ENCODE measurements at regions not wholly inside any gene's neighbourhood (a gene's known extent, or its start where the extent isn't known, plus 50 kb on each side); places are given as distances from the start of the nearest gene placed in this dataset.

GRCh38 chr7:11252011-11252607 is 278.4 kb downstream of the PHF14 start:
- Histone ChIP-seq H4K91ac (ENCODE audit: insufficient read depth, low read depth, low read length) (no peak overlapping the region), H3K4me3 (ENCODE audit: insufficient read depth, low read depth, low read length) (no peak overlapping the region), H3K23ac (ENCODE audit: low read depth, low read length) (no peak overlapping the region), H3K9me1 (ENCODE audit: insufficient read depth, low read length) (no peaks in the 10 kb centered on the region), H2AK9ac (replicated peaks; ENCODE audit: low read depth, low read length, poor library complexity) (no peak overlapping the region), H2AFZ (replicated peaks; ENCODE audit: low read length, poor library complexity) (no peak overlapping the region), H3K4me1 (ENCODE audit: control insufficient read depth, insufficient read depth, low read length) (no peaks in the 10 kb centered on the region), H3K79me1 (ENCODE audit: low read depth in 1 of 2, low read length in 2 of 2) (no peaks in the 10 kb centered on the region), H3K27ac (ENCODE audit: insufficient read depth, low read length) (no peak overlapping the region), H3K4me2 (ENCODE audit: low read depth, low read length) (no peak overlapping the region), H3K27me3 (ENCODE audit: control insufficient read depth, insufficient read depth, low read length) (no peaks in the 10 kb centered on the region), H4K20me1 (ENCODE audit: insufficient read depth, low read length) (no peaks in the 10 kb centered on the region), H3K9me3 (ENCODE audit: control insufficient read depth, insufficient read depth, low read length) (no peaks in the 10 kb centered on the region), H3K56ac (ENCODE audit: extremely low read depth, insufficient read depth, low read length) (no peak overlapping the region), H3K36me3 (ENCODE audit: control insufficient read depth, insufficient read depth, low read length) (no peaks in the 10 kb centered on the region), H3K4ac (ENCODE audit: low read depth, low read length) (no peak overlapping the region), H3K9ac (ENCODE audit: low read depth, low read length) (no peak overlapping the region), H2BK20ac (ENCODE audit: low read depth, low read length) (no peak overlapping the region), H4K5ac (ENCODE audit: low read depth, low read length) (no peak overlapping the region), H2AK5ac (ENCODE audit: low read depth, low read length) (no peak overlapping the region), H2BK5ac (ENCODE audit: low read depth, low read length, poor library complexity, severe bottlenecking) (no peak overlapping the region), H2BK120ac (ENCODE audit: low read depth, low read length) (no peak overlapping the region), H3K18ac (ENCODE audit: low read depth, low read length) (no peak overlapping the region), H2BK15ac (ENCODE audit: low read depth, low read length) (no peak overlapping the region), H3K14ac (replicated peaks; ENCODE audit: low read depth, low read length) (no peak overlapping the region), H4K8ac (ENCODE audit: low read depth in 2 of 2, low read length in 2 of 2) (no peak overlapping the region)
- BruUV-seq (replicated peaks), result no TSS peak
- WGBS, 2 experiments (ENCODE audit: extremely low coverage in 2 of 2, insufficient read length in 1 of 2), result 67% methylated on average over 1 of the region's 4 CpGs; no CpG with 5 or more reads in 1 of the 2 experiments
- intact Hi-C loops (cut with micrococcal nuclease) (no loop called here), dilution Hi-C loops (cut with HindIII; ENCODE audit: low sequenced_read_pairs, unreplicated experiment) (no loop called here), in situ Hi-C loops (cut with MboI; ENCODE audit: low sequenced_read_pairs) (no loop called here)
- no peak for ATAC-seq (ENCODE audit: low read depth)
- TF ChIP-seq POLR2A (IDR thresholded peaks at IDR 0.05; ENCODE audit: low read depth, low read length) (no peak), BHLHE40 (IDR thresholded peaks at IDR 0.05; ENCODE audit: low read depth, low read length) (no peak), NFE2L2 (IDR thresholded peaks at IDR 0.05; ENCODE audit: low read depth, low read length) (no peak), USF2 (IDR thresholded peaks at IDR 0.05; ENCODE audit: low read depth, low read length) (no peak), CHD1 (IDR thresholded peaks at IDR 0.05; ENCODE audit: low read depth, low read length) (no peak), ELK1 (IDR thresholded peaks at IDR 0.05; ENCODE audit: borderline replicate concordance, low read depth, low read length) (no peak)
- DNase-seq, result no peak
- POLR2A ChIA-PET (ENCODE audit: unreplicated experiment), result interaction anchor here (0.5 kb wide), 1 partner anchor 9 kb away, joined by 3 read pairs; no protein-coding TSS in a partner anchor
- CTCF ChIA-PET, result no interaction called here
